Ascending aorta (tissue), 2 donors: ENCODE measurements at regions not wholly inside any gene's neighbourhood (a gene's known extent, or its start where the extent isn't known, plus 50 kb on each side); places are given as distances from the start of the nearest gene placed in this dataset.

Source experiments
- DNase-seq, 2 donors: peaks; one replicate each; pipeline ENCODE4 v3.0.0-alpha.2; 2019; ENCODE audit warnings: low spot score in 2 of 2
- H3K27ac ChIP-seq, 2 donors: fragments of 200-600 bp; sonication (generic); one replicate each; pipeline ENCODE4 v1.5.1; 2016 to 2017; ENCODE audit warnings: mild to moderate bottlenecking in 1 of 2
- H3K27me3 ChIP-seq: fragments of 200-600 bp; sonication (generic); one replicate; pipeline ENCODE4 v1.5.1; 2017
- H3K36me3 ChIP-seq, 2 donors: fragments of 200-600 bp; sonication (generic); one replicate each; pipeline ENCODE4 v1.5.1; 2016
- H3K4me1 ChIP-seq, 2 donors: fragments of 200-600 bp; sonication (generic); one replicate each; pipeline ENCODE4 v1.5.1; 2016 to 2017; ENCODE audit warnings: mild to moderate bottlenecking in 1 of 2
- H3K4me3 ChIP-seq, 2 donors: fragments of 200-600 bp; sonication (generic); one replicate each; pipeline ENCODE4 v1.5.1; 2016 to 2017; ENCODE audit warnings: mild to moderate bottlenecking in 1 of 2
- H3K9me3 ChIP-seq, 2 donors: fragments of 200-600 bp; sonication (generic); one replicate each; pipeline ENCODE4 v1.5.1; 2016
- CTCF ChIP-seq, 3 experiments: fragments of 200-600 bp in 2 of 3; fragments of 450-650 bp in 1 of 3; sonication (generic) in 2 of 3; IDR thresholded peaks; one replicate each; pipeline ENCODE4 v1.5.1; 2016 to 2019; ENCODE audit warnings: antibody characterized with exemption in 3 of 3, mild to moderate bottlenecking in 1 of 3, moderate library complexity in 1 of 3
- intact Hi-C: fragments of 100-400 bp; cut with DNase I; formaldehyde crosslinking; loops from one replicate; pipeline ENCODE4 v1.15.1; 2023

- intact Hi-C loops, result no loop called here
- no peak for DNase-seq
- H3K9me3 ChIP-seq, result no peaks in the 10 kb centered on the region
- no peak overlapping the region for H3K4me3 ChIP-seq
- H3K4me1 ChIP-seq, result no peaks in the 10 kb centered on the region
- no peaks in the 10 kb centered on the region for H3K36me3 ChIP-seq
- H3K27me3 ChIP-seq, result no peaks in the 10 kb centered on the region
- no peak for TF ChIP-seq CTCF (IDR thresholded peaks at IDR 0.05)
- H3K27ac ChIP-seq, result no peak overlapping the region
Observed at GRCh38 chr5:113719549-113719948, 206.1 kb downstream of the YTHDC2 start.

- H3K4me1 ChIP-seq, result no peaks in the 10 kb centered on the region
- no peaks in the 10 kb centered on the region for H3K9me3 ChIP-seq
- H3K27ac ChIP-seq, result no peak overlapping the region
- DNase-seq, result no peak
- no peaks in the 10 kb centered on the region for H3K27me3 ChIP-seq
- H3K36me3 ChIP-seq, result no peaks in the 10 kb centered on the region
- intact Hi-C loops, result no loop called here
- no peak overlapping the region for H3K4me3 ChIP-seq
- TF ChIP-seq CTCF (IDR thresholded peaks at IDR 0.05), result no peak
Observed at GRCh38 chr5:113721171-113721570, 207.7 kb downstream of the YTHDC2 start.

GRCh38 chr5:113723021-113723420 lies 209.5 kb downstream of the YTHDC2 start:
- no peak for DNase-seq
- no peaks in the 10 kb centered on the region for H3K36me3 ChIP-seq
- intact Hi-C loops, result no loop called here
- no peak overlapping the region for H3K4me3 ChIP-seq
- no peaks in the 10 kb centered on the region for H3K27me3 ChIP-seq
- TF ChIP-seq CTCF (IDR thresholded peaks at IDR 0.05), result no peak
- H3K9me3 ChIP-seq, result no peaks in the 10 kb centered on the region
- no peaks in the 10 kb centered on the region for H3K4me1 ChIP-seq
- no peak overlapping the region for H3K27ac ChIP-seq

GRCh38 chr5:113735751-113736150 lies 222.3 kb downstream of the YTHDC2 start:
- no peak overlapping the region for H3K27ac ChIP-seq
- no peaks in the 10 kb centered on the region for H3K4me1 ChIP-seq
- no peaks in the 10 kb centered on the region for H3K27me3 ChIP-seq
- H3K36me3 ChIP-seq, result no peaks in the 10 kb centered on the region
- H3K4me3 ChIP-seq, result no peak overlapping the region
- H3K9me3 ChIP-seq, result no peaks in the 10 kb centered on the region
- DNase-seq, result no peak
- intact Hi-C loops, result no loop called here
- TF ChIP-seq CTCF (IDR thresholded peaks at IDR 0.05), result no peak

- DNase-seq, result no peak
- Histone ChIP-seq H3K36me3 (no peaks in the 10 kb centered on the region), H3K9me3 (no peaks in the 10 kb centered on the region), H3K27me3 (no peaks in the 10 kb centered on the region), H3K27ac (no peak overlapping the region), H3K4me1 (no peaks in the 10 kb centered on the region), H3K4me3 (no peak overlapping the region)
- intact Hi-C loops, result no loop called here
- TF ChIP-seq CTCF (IDR thresholded peaks at IDR 0.05), result no peak
Observed at GRCh38 chr5:113742176-113742575, 228.7 kb downstream of the YTHDC2 start.

- intact Hi-C loops, result no loop called here
- Histone ChIP-seq H3K27me3 (no peaks in the 10 kb centered on the region), H3K9me3 (no peaks in the 10 kb centered on the region), H3K36me3 (no peaks in the 10 kb centered on the region), H3K4me1 (no peaks in the 10 kb centered on the region), H3K27ac (no peak overlapping the region), H3K4me3 (no peak overlapping the region)
- TF ChIP-seq CTCF (IDR thresholded peaks at IDR 0.05), result no peak
- DNase-seq, result no peak
Observed at GRCh38 chr5:113742639-113743038, 229.1 kb downstream of the YTHDC2 start.
